ENCODE measurements at regions not wholly inside any gene's neighbourhood (a gene's known extent, or its start where the extent isn't known, plus 50 kb on each side); places are given as distances from the start of the nearest gene placed in this dataset.
"Not testable (repeated sequence)": the region's sequence is repeated elsewhere in the genome, so short reads cannot be mapped to it uniquely, and the experiment has no call there.

GRCh38 chr1:30229960-30230359, 493.4 kb downstream of the MATN1 start:
- Histone ChIP-seq H3K27me3 (ENCODE audit: control insufficient read depth in 2 of 2, insufficient read depth in 1 of 2, low read length in 1 of 2) (no peaks in the 10 kb centered on the region), H3K4me3 (ENCODE audit: low read length in 2 of 2) (no peak overlapping the region), H3K4me1 (ENCODE audit: control insufficient read depth in 2 of 2, insufficient read depth in 2 of 2, low read length in 2 of 2) (no peaks in the 10 kb centered on the region), H3K27ac (ENCODE audit: low read depth in 1 of 2, low read length in 1 of 2) (no peak overlapping the region), H3K9me3 (ENCODE audit: control insufficient read depth in 2 of 2, insufficient read depth in 1 of 2, low read length in 1 of 2) (no peaks in the 10 kb centered on the region), H3K36me3 (ENCODE audit: control insufficient read depth in 2 of 2, insufficient read depth in 2 of 2, low read length in 1 of 2) (no peaks in the 10 kb centered on the region)
- WGBS, result 89% methylated on average over 9 of the region's 9 CpGs
- DNase-seq (ENCODE audit: low read depth in 6 of 9, low spot score in 9 of 9), result no peak

- WGBS, result 96% methylated on average over 9 of the region's 9 CpGs
- DNase-seq (ENCODE audit: low read depth in 6 of 9, low spot score in 9 of 9), result no peak
- Histone ChIP-seq H3K27me3 (ENCODE audit: control insufficient read depth in 2 of 2, insufficient read depth in 1 of 2, low read length in 1 of 2) (no peaks in the 10 kb centered on the region), H3K9me3 (ENCODE audit: control insufficient read depth in 2 of 2, insufficient read depth in 1 of 2, low read length in 1 of 2) (no peaks in the 10 kb centered on the region), H3K36me3 (ENCODE audit: control insufficient read depth in 2 of 2, insufficient read depth in 2 of 2, low read length in 1 of 2) (no peaks in the 10 kb centered on the region), H3K4me1 (ENCODE audit: control insufficient read depth in 2 of 2, insufficient read depth in 2 of 2, low read length in 2 of 2) (no peaks in the 10 kb centered on the region), H3K4me3 (ENCODE audit: low read length in 2 of 2) (no peak overlapping the region), H3K27ac (ENCODE audit: low read depth in 1 of 2, low read length in 1 of 2) (no peak overlapping the region)
Observed at GRCh38 chr1:30229557-30229956, 493.8 kb downstream of the MATN1 start.

- WGBS, result 75% methylated on average over 6 of the region's 6 CpGs
- DNase-seq (ENCODE audit: low read depth in 6 of 9, low spot score in 9 of 9), result no peak
- H3K27ac ChIP-seq (ENCODE audit: low read depth in 1 of 2, low read length in 1 of 2), result no peak overlapping the region
- H3K4me3 ChIP-seq (ENCODE audit: low read length in 2 of 2), result no peak overlapping the region
- H3K27me3 ChIP-seq (ENCODE audit: control insufficient read depth in 2 of 2, insufficient read depth in 1 of 2, low read length in 1 of 2), result no peaks in the 10 kb centered on the region
- no peaks in the 10 kb centered on the region for H3K4me1 ChIP-seq (ENCODE audit: control insufficient read depth in 2 of 2, insufficient read depth in 2 of 2, low read length in 2 of 2)
- no peaks in the 10 kb centered on the region for H3K36me3 ChIP-seq (ENCODE audit: control insufficient read depth in 2 of 2, insufficient read depth in 2 of 2, low read length in 1 of 2)
- no peaks in the 10 kb centered on the region for H3K9me3 ChIP-seq (ENCODE audit: control insufficient read depth in 2 of 2, insufficient read depth in 1 of 2, low read length in 1 of 2)
Observed at GRCh38 chr1:30226648-30227047, 496.7 kb downstream of the MATN1 start.

GRCh38 chr1:30225357-30225756, 498.0 kb downstream of the MATN1 start:
- DNase-seq (ENCODE audit: low read depth in 6 of 9, low spot score in 9 of 9), result no peak
- Histone ChIP-seq H3K27ac (ENCODE audit: low read depth in 1 of 2, low read length in 1 of 2) (no peak overlapping the region), H3K27me3 (ENCODE audit: control insufficient read depth in 2 of 2, insufficient read depth in 1 of 2, low read length in 1 of 2) (no peaks in the 10 kb centered on the region), H3K9me3 (ENCODE audit: control insufficient read depth in 2 of 2, insufficient read depth in 1 of 2, low read length in 1 of 2) (no peaks in the 10 kb centered on the region), H3K4me3 (ENCODE audit: low read length in 2 of 2) (no peak overlapping the region), H3K4me1 (ENCODE audit: control insufficient read depth in 2 of 2, insufficient read depth in 2 of 2, low read length in 2 of 2) (no peaks in the 10 kb centered on the region), H3K36me3 (ENCODE audit: control insufficient read depth in 2 of 2, insufficient read depth in 2 of 2, low read length in 1 of 2) (no peaks in the 10 kb centered on the region)
- WGBS, result 71% methylated on average over 7 of the region's 7 CpGs

- H3K4me1 ChIP-seq (ENCODE audit: control insufficient read depth in 2 of 2, insufficient read depth in 2 of 2, low read length in 2 of 2), result no peaks in the 10 kb centered on the region
- DNase-seq (ENCODE audit: low read depth in 6 of 9, low spot score in 9 of 9), result no peak
- no peaks in the 10 kb centered on the region for H3K9me3 ChIP-seq (ENCODE audit: control insufficient read depth in 2 of 2, insufficient read depth in 1 of 2, low read length in 1 of 2)
- H3K36me3 ChIP-seq (ENCODE audit: control insufficient read depth in 2 of 2, insufficient read depth in 2 of 2, low read length in 1 of 2), result no peaks in the 10 kb centered on the region
- H3K4me3 ChIP-seq (ENCODE audit: low read length in 2 of 2), result no peak overlapping the region
- WGBS, result 78% methylated on average over 4 of the region's 4 CpGs
- H3K27me3 ChIP-seq (ENCODE audit: control insufficient read depth in 2 of 2, insufficient read depth in 1 of 2, low read length in 1 of 2), result no peaks in the 10 kb centered on the region
- H3K27ac ChIP-seq (ENCODE audit: low read depth in 1 of 2, low read length in 1 of 2), result no peak overlapping the region
Observed at GRCh38 chr1:30219675-30220074, 503.7 kb downstream of the MATN1 start.

- no peak for DNase-seq (ENCODE audit: low read depth in 6 of 9, low spot score in 9 of 9)
- H3K36me3 ChIP-seq (ENCODE audit: control insufficient read depth in 2 of 2, insufficient read depth in 2 of 2, low read length in 1 of 2), result no peaks in the 10 kb centered on the region
- no peaks in the 10 kb centered on the region for H3K9me3 ChIP-seq (ENCODE audit: control insufficient read depth in 2 of 2, insufficient read depth in 1 of 2, low read length in 1 of 2)
- no peak overlapping the region for H3K27ac ChIP-seq (ENCODE audit: low read depth in 1 of 2, low read length in 1 of 2)
- H3K4me1 ChIP-seq (ENCODE audit: control insufficient read depth in 2 of 2, insufficient read depth in 2 of 2, low read length in 2 of 2), result no peaks in the 10 kb centered on the region
- WGBS, result 63% methylated on average over 2 of the region's 2 CpGs
- no peak overlapping the region for H3K4me3 ChIP-seq (ENCODE audit: low read length in 2 of 2)
- H3K27me3 ChIP-seq (ENCODE audit: control insufficient read depth in 2 of 2, insufficient read depth in 1 of 2, low read length in 1 of 2), result no peaks in the 10 kb centered on the region
Observed at GRCh38 chr1:30218438-30218837, 504.9 kb downstream of the MATN1 start.

GRCh38 chr1:30216602-30217001, 506.8 kb downstream of the MATN1 start:
- Histone ChIP-seq H3K9me3 (ENCODE audit: control insufficient read depth in 2 of 2, insufficient read depth in 1 of 2, low read length in 1 of 2) (no peaks in the 10 kb centered on the region), H3K4me1 (ENCODE audit: control insufficient read depth in 2 of 2, insufficient read depth in 2 of 2, low read length in 2 of 2) (no peaks in the 10 kb centered on the region), H3K27me3 (ENCODE audit: control insufficient read depth in 2 of 2, insufficient read depth in 1 of 2, low read length in 1 of 2) (no peaks in the 10 kb centered on the region), H3K27ac (ENCODE audit: low read depth in 1 of 2, low read length in 1 of 2) (no peak overlapping the region), H3K4me3 (ENCODE audit: low read length in 2 of 2) (no peak overlapping the region), H3K36me3 (ENCODE audit: control insufficient read depth in 2 of 2, insufficient read depth in 2 of 2, low read length in 1 of 2) (no peaks in the 10 kb centered on the region)
- no peak for DNase-seq (ENCODE audit: low read depth in 6 of 9, low spot score in 9 of 9)
- WGBS, result 90% methylated on average over 7 of the region's 7 CpGs

GRCh38 chr1:30213936-30214335, 509.4 kb downstream of the MATN1 start:
- Histone ChIP-seq H3K4me3 (ENCODE audit: low read length in 2 of 2) (no peak overlapping the region), H3K27me3 (ENCODE audit: control insufficient read depth in 2 of 2, insufficient read depth in 1 of 2, low read length in 1 of 2) (no peaks in the 10 kb centered on the region), H3K36me3 (ENCODE audit: control insufficient read depth in 2 of 2, insufficient read depth in 2 of 2, low read length in 1 of 2) (no peaks in the 10 kb centered on the region), H3K9me3 (ENCODE audit: control insufficient read depth in 2 of 2, insufficient read depth in 1 of 2, low read length in 1 of 2) (no peaks in the 10 kb centered on the region), H3K4me1 (ENCODE audit: control insufficient read depth in 2 of 2, insufficient read depth in 2 of 2, low read length in 2 of 2) (no peaks in the 10 kb centered on the region), H3K27ac (ENCODE audit: low read depth in 1 of 2, low read length in 1 of 2) (no peak overlapping the region)
- no peak for DNase-seq (ENCODE audit: low read depth in 6 of 9, low spot score in 9 of 9)
- 96% methylated on average over 7 of the region's 7 CpGs for WGBS

- WGBS, result 83% methylated on average over 1 of the region's 1 CpG
Observed at GRCh38 chr1:30207962-30208361, 515.4 kb downstream of the MATN1 start.

GRCh38 chr1:30206631-30207030, 516.8 kb downstream of the MATN1 start:
- H3K27ac ChIP-seq (ENCODE audit: low read depth in 1 of 2, low read length in 1 of 2); H3K4me3 ChIP-seq (ENCODE audit: low read length in 2 of 2); DNase-seq (ENCODE audit: low read depth in 6 of 9, low spot score in 9 of 9); H3K27me3 ChIP-seq (ENCODE audit: control insufficient read depth in 2 of 2, insufficient read depth in 1 of 2, low read length in 1 of 2); H3K4me1 ChIP-seq (ENCODE audit: control insufficient read depth in 2 of 2, insufficient read depth in 2 of 2, low read length in 2 of 2); H3K36me3 ChIP-seq (ENCODE audit: control insufficient read depth in 2 of 2, insufficient read depth in 2 of 2, low read length in 1 of 2); H3K9me3 ChIP-seq (ENCODE audit: control insufficient read depth in 2 of 2, insufficient read depth in 1 of 2, low read length in 1 of 2): not testable (repeated sequence)
- WGBS, result 97% methylated on average over 5 of the region's 5 CpGs

More at GRCh38 chr1:30207962-30208361, 515.4 kb downstream of the MATN1 start:
- H3K4me3 ChIP-seq (ENCODE audit: low read length in 2 of 2); H3K36me3 ChIP-seq (ENCODE audit: control insufficient read depth in 2 of 2, insufficient read depth in 2 of 2, low read length in 1 of 2); H3K4me1 ChIP-seq (ENCODE audit: control insufficient read depth in 2 of 2, insufficient read depth in 2 of 2, low read length in 2 of 2); DNase-seq (ENCODE audit: low read depth in 6 of 9, low spot score in 9 of 9); H3K27me3 ChIP-seq (ENCODE audit: control insufficient read depth in 2 of 2, insufficient read depth in 1 of 2, low read length in 1 of 2); H3K9me3 ChIP-seq (ENCODE audit: control insufficient read depth in 2 of 2, insufficient read depth in 1 of 2, low read length in 1 of 2); H3K27ac ChIP-seq (ENCODE audit: low read depth in 1 of 2, low read length in 1 of 2): not testable (repeated sequence)
